Neuronal stem cell (in vitro differentiated cells): ENCODE measurements at regions not wholly inside any gene's neighbourhood (a gene's known extent, or its start where the extent isn't known, plus 50 kb on each side); places are given as distances from the start of the nearest gene placed in this dataset.
A peak's percentile ranks its signal among the peaks of the same experiment; 100 is the strongest.

Experiments
- DNase-seq: peaks from one replicate; pipeline ENCODE4 v3.0.0-alpha.2; 2013; ENCODE audit warnings: low spot score
- H2AFZ ChIP-seq: one replicate; pipeline ENCODE4 v1.6.1; 2013; ENCODE audit warnings: mild to moderate bottlenecking, low read length, inconsistent platforms
- H2AK5ac ChIP-seq: 2 replicates; pipeline ENCODE4 v1.6.1; 2013; ENCODE audit warnings: low read depth, mild to moderate bottlenecking, inconsistent platforms, low read length, moderate library complexity, mixed read lengths
- H2BK120ac ChIP-seq: 2 replicates; pipeline ENCODE4 v1.6.1; 2013; ENCODE audit warnings: low read depth, mild to moderate bottlenecking, inconsistent platforms, low read length, moderate library complexity, mixed read lengths
- H2BK12ac ChIP-seq: one replicate; pipeline ENCODE4 v1.6.1; 2013; ENCODE audit warnings: low read length, inconsistent platforms
- H2BK15ac ChIP-seq: 2 replicates; pipeline ENCODE4 v1.6.1; 2013; ENCODE audit warnings: mild to moderate bottlenecking, low read length, inconsistent platforms, mixed read lengths
- H2BK5ac ChIP-seq: one replicate; pipeline ENCODE4 v1.6.1; 2013; ENCODE audit warnings: inconsistent platforms, mild to moderate bottlenecking, low read length, moderate library complexity
- H3K14ac ChIP-seq: one replicate; pipeline ENCODE4 v1.6.1; 2013; ENCODE audit warnings: low read length, inconsistent platforms
- H3K18ac ChIP-seq: 2 replicates; pipeline ENCODE4 v1.6.1; 2013; ENCODE audit warnings: low read length, inconsistent platforms
- H3K23ac ChIP-seq: 2 replicates; pipeline ENCODE4 v1.6.1; 2013; ENCODE audit warnings: low read depth, mild to moderate bottlenecking, mixed read lengths, low read length, inconsistent platforms; ENCODE audit not compliant: poor library complexity
- H3K27ac ChIP-seq: replicated peaks from 3 replicates; pipeline ENCODE4 v1.5.1; 2013; ENCODE audit warnings: low read length, inconsistent platforms
- H3K27me3 ChIP-seq, 3 experiments: 2 replicates each; pipeline ENCODE4 v1.6.1; 2013; ENCODE audit warnings: low read length in 3 of 3, mild to moderate bottlenecking in 2 of 3, inconsistent platforms in 1 of 3, low read depth in 1 of 3, mixed read lengths in 1 of 3, moderate library complexity in 1 of 3; ENCODE audit not compliant: control insufficient read depth in 3 of 3, insufficient read depth in 3 of 3
- H3K36me3 ChIP-seq, 2 donors: replicated peaks in 1 of 2; 2 replicates each; pipeline ENCODE4 v1.6.1; 2013; ENCODE audit warnings: low read length in 2 of 2; ENCODE audit not compliant: control insufficient read depth in 2 of 2, insufficient read depth in 2 of 2
- H3K4ac ChIP-seq: 2 replicates; pipeline ENCODE4 v1.6.1; 2013; ENCODE audit warnings: inconsistent platforms, mild to moderate bottlenecking, low read length, moderate library complexity
- H3K4me1 ChIP-seq, 2 donors: 1 replicate in 1 of 2; 2 replicates in 1 of 2; pipeline ENCODE4 v1.6.1; 2013; ENCODE audit warnings: low read length in 2 of 2, low read depth in 1 of 2; ENCODE audit not compliant: control insufficient read depth in 2 of 2, insufficient read depth in 1 of 2
- H3K4me2 ChIP-seq: one replicate; pipeline ENCODE4 v1.6.1; 2013; ENCODE audit warnings: mild to moderate bottlenecking, low read length, inconsistent platforms; ENCODE audit not compliant: insufficient read depth, poor library complexity, severe bottlenecking
- H3K4me3 ChIP-seq, 2 donors: 2 replicates each; pipeline ENCODE4 v1.5.1; 2013; ENCODE audit warnings: low read length in 2 of 2, mild to moderate bottlenecking in 2 of 2, inconsistent platforms in 1 of 2, moderate library complexity in 1 of 2
- H3K79me1 ChIP-seq: one replicate; pipeline ENCODE4 v1.6.1; 2013; ENCODE audit warnings: low read depth, mild to moderate bottlenecking, inconsistent platforms, low read length, moderate library complexity
- H3K9ac ChIP-seq: one replicate; pipeline ENCODE4 v1.6.1; 2013; ENCODE audit warnings: mild to moderate bottlenecking, low read depth, low read length, inconsistent platforms; ENCODE audit not compliant: poor library complexity
- H3K9me3 ChIP-seq, 2 donors: replicated peaks in 1 of 2; 2 replicates each; pipeline versions ENCODE3 to v1.6.1; 2013; ENCODE audit warnings: low read length in 2 of 2, mild to moderate bottlenecking in 2 of 2, inconsistent platforms in 1 of 2, low read depth in 1 of 2, mixed read lengths in 1 of 2, moderate library complexity in 1 of 2; ENCODE audit not compliant: control insufficient read depth in 2 of 2, insufficient read depth in 1 of 2
- H4K8ac ChIP-seq: one replicate; pipeline ENCODE4 v1.6.1; 2013; ENCODE audit warnings: low read depth, mild to moderate bottlenecking, inconsistent platforms, low read length, moderate library complexity
- H4K91ac ChIP-seq: one replicate; pipeline ENCODE4 v1.6.1; 2013; ENCODE audit warnings: low read length, low read depth, mild to moderate bottlenecking, inconsistent platforms; ENCODE audit not compliant: poor library complexity
- WGBS, 2 donors: extraction: QIAGEN DNeasy Blood & Tissue Kit; methylation state at CpG; one replicate each; pipeline ENCODE4 v1.1.7; 2013; ENCODE audit warnings: missing lambda C conversion rate in 2 of 2, mixed read lengths in 1 of 2; ENCODE audit not compliant: insufficient read length in 2 of 2, insufficient replicate concordance in 1 of 2; ENCODE audit errors: extremely low coverage in 2 of 2; 5-methylcytosine and 5-hydroxymethylcytosine counted together

DNA sequence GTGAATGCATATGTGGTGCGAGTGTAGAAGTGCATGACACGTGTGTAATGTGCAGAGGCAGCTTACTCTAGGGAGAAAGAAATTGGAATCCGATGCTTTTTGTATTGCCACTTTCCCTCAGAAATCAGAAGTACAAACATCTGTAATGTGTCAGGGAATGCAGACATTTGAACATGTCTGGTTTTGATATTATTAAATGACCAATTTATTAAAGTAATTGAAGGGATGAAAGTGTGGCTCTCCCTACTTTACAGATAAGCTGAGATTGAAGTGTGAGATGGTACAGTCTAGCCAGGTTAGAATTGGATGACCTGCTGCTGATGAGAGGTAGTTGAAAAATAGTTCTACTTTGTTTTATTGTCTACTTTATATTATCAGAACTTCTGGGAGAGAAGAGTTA lies 74.5 kb upstream of the NT5C1B start:
- no peak for DNase-seq
- Histone ChIP-seq H2BK5ac (no peak overlapping the region), H3K27ac (no peak overlapping the region), H3K4me2 (no peak overlapping the region), H2AFZ (no peak overlapping the region), H3K9me3 (no peaks in the 10 kb centered on the region), H3K4ac (no peak overlapping the region), H3K4me1 (peaks cover 0 to 2% of the 10 kb centered on the region in 2 donors), H3K4me3 (no peak overlapping the region), H3K23ac (no peak overlapping the region), H3K18ac (no peak overlapping the region), H2BK12ac (no peak overlapping the region), H4K8ac (no peak overlapping the region), H3K79me1 (no peaks in the 10 kb centered on the region), H3K14ac (no peak overlapping the region), H4K91ac (no peak overlapping the region), H2AK5ac (no peak overlapping the region), H2BK120ac (no peak overlapping the region), H3K27me3 (no peaks in the 10 kb centered on the region), H3K9ac (no peak overlapping the region), H2BK15ac (no peak overlapping the region), H3K36me3 (no peaks in the 10 kb centered on the region)
- WGBS, 2 donors, result no CpG with 5 or more reads among the region's 3 CpGs

GRCh38 chr2:18662689-18663088 lies 73.3 kb upstream of the NT5C1B start:
- H3K18ac ChIP-seq, result no peak overlapping the region
- no peaks in the 10 kb centered on the region for H3K27me3 ChIP-seq
- H3K14ac ChIP-seq, result no peak overlapping the region
- H2AFZ ChIP-seq, result no peak overlapping the region
- H2BK15ac ChIP-seq, result no peak overlapping the region
- no peaks in the 10 kb centered on the region for H3K79me1 ChIP-seq
- no peaks in the 10 kb centered on the region for H3K9me3 ChIP-seq
- no peak overlapping the region for H4K8ac ChIP-seq
- H2BK120ac ChIP-seq, result no peak overlapping the region
- H2AK5ac ChIP-seq, result no peak overlapping the region
- H4K91ac ChIP-seq, result no peak overlapping the region
- H3K4ac ChIP-seq, result no peak overlapping the region
- H2BK12ac ChIP-seq, result no peak overlapping the region
- no peak overlapping the region for H3K4me2 ChIP-seq
- H3K9ac ChIP-seq, result no peak overlapping the region
- peaks cover 0 to 2% of the 10 kb centered on the region in 2 donors for H3K4me1 ChIP-seq
- WGBS, 2 donors, result no CpG with 5 or more reads among the region's 5 CpGs
- no peak overlapping the region for H3K4me3 ChIP-seq
- no peaks in the 10 kb centered on the region for H3K36me3 ChIP-seq
- no peak overlapping the region for H2BK5ac ChIP-seq
- no peak overlapping the region for H3K27ac ChIP-seq
- H3K23ac ChIP-seq, result no peak overlapping the region
- no peak for DNase-seq

GRCh38 chr2:18659915-18660314 lies 70.5 kb upstream of the NT5C1B start:
- Histone ChIP-seq H2BK120ac (no peak overlapping the region), H2AK5ac (no peak overlapping the region), H3K9me3 (no peaks in the 10 kb centered on the region), H2BK15ac (no peak overlapping the region), H3K36me3 (no peaks in the 10 kb centered on the region), H3K18ac (no peak overlapping the region), H3K79me1 (no peaks in the 10 kb centered on the region), H2AFZ (no peak overlapping the region), H3K4me2 (no peak overlapping the region), H3K9ac (no peak overlapping the region), H2BK12ac (no peak overlapping the region), H4K8ac (no peak overlapping the region), H3K4me1 (peaks cover 0 to 2% of the 10 kb centered on the region in 2 donors), H3K4me3 (no peak overlapping the region), H3K14ac (no peak overlapping the region), H4K91ac (no peak overlapping the region), H2BK5ac (no peak overlapping the region), H3K27me3 (peaks cover 0 to 2% (median 0%) of the 10 kb centered on the region in 3 experiments), H3K27ac (no peak overlapping the region), H3K23ac (no peak overlapping the region), H3K4ac (no peak overlapping the region)
- no peak for DNase-seq
- no CpG with 5 or more reads among the region's 1 CpG for WGBS, 2 donors

DNA sequence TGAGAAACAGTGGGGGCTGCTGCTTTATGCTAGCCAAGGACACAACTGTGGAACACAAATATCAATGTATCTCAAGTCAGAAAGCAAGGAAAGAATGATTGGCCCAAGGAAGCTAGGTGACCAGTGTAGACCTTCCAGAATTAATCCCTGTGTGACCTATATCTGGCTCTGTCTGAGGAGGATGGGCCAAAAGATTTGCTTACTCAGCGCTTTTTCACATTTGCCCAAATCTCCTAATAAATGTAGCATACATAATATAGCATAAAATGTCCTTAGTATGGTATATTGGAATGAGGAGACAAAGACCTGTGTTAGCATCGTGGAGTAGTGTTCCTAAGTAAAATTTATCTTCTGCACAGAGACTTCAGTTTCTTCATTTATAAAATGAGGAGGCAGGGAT lies 66.7 kb upstream of the NT5C1B start:
- no peak overlapping the region for H2BK5ac ChIP-seq
- H3K4me1 ChIP-seq, result no peaks in the 10 kb centered on the region
- H2BK120ac ChIP-seq, result no peak overlapping the region
- DNase-seq, result no peak
- H2BK12ac ChIP-seq, result no peak overlapping the region
- H3K79me1 ChIP-seq, result no peaks in the 10 kb centered on the region
- H3K4me3 ChIP-seq, result no peak overlapping the region
- no peak overlapping the region for H4K91ac ChIP-seq
- no peak overlapping the region for H3K9ac ChIP-seq
- H3K4me2 ChIP-seq, result no peak overlapping the region
- H2AK5ac ChIP-seq, result no peak overlapping the region
- no CpG with 5 or more reads among the region's 2 CpGs for WGBS, 2 donors
- H3K27ac ChIP-seq, result no peak overlapping the region
- H3K27me3 ChIP-seq, result peaks cover 0 to 2% (median 0%) of the 10 kb centered on the region in 3 experiments
- H2BK15ac ChIP-seq, result no peak overlapping the region
- no peaks in the 10 kb centered on the region for H3K9me3 ChIP-seq
- H2AFZ ChIP-seq, result no peak overlapping the region
- H3K14ac ChIP-seq, result no peak overlapping the region
- H3K23ac ChIP-seq, result no peak overlapping the region
- H4K8ac ChIP-seq, result no peak overlapping the region
- H3K36me3 ChIP-seq, result no peaks in the 10 kb centered on the region
- H3K18ac ChIP-seq, result no peak overlapping the region
- H3K4ac ChIP-seq, result peak overlapping the region; percentile 41
